Colonic mucosa (tissue), 4 donors: ENCODE measurements at regions not wholly inside any gene's neighbourhood (a gene's known extent, or its start where the extent isn't known, plus 50 kb on each side); places are given as distances from the start of the nearest gene placed in this dataset.

Source experiments
- DNase-seq: peaks from one replicate; pipeline ENCODE4 v3.0.0-alpha.2; 2020
- H3K27ac ChIP-seq: fragments of 200-600 bp; one replicate; pipeline ENCODE4 v1.8.0; 2021
- H3K27me3 ChIP-seq: fragments of 200-600 bp; one replicate; pipeline ENCODE4 v1.8.0; 2021
- H3K36me3 ChIP-seq: fragments of 200-600 bp; one replicate; pipeline ENCODE4 v1.8.0; 2021
- H3K4me1 ChIP-seq: fragments of 200-600 bp; one replicate; pipeline ENCODE4 v1.8.0; 2021; ENCODE audit warnings: mild to moderate bottlenecking
- H3K4me3 ChIP-seq: fragments of 200-600 bp; one replicate; pipeline ENCODE4 v1.8.0; 2021
- H3K9ac ChIP-seq, 2 donors: one replicate each; pipeline ENCODE4 v1.7.0; 2013; ENCODE audit warnings: control low read depth in 2 of 2, low read depth in 2 of 2, low read length in 2 of 2
- H3K9me3 ChIP-seq: fragments of 200-600 bp; one replicate; pipeline ENCODE4 v1.8.0; 2021
- intact Hi-C: fragments of 100-400 bp; cut with DNase I; formaldehyde crosslinking; loops from one replicate; pipeline ENCODE4 v1.14.1; 2022
- TF ChIP-seq, protein P1 (sequence below): fragments of 200-600 bp; IDR thresholded peaks from one replicate; pipeline ENCODE4 v1.8.0; 2022; ENCODE audit warnings: antibody characterized with exemption, mild to moderate bottlenecking
- donor health status: healthy.
- donor health status: DM: no; HTN: no; CAD: no.
- donor health status: DM: no; HTN: no; CAD: no.

- Histone ChIP-seq H3K4me3 (no peak overlapping the region), H3K9me3 (no peaks in the 10 kb centered on the region), H3K36me3 (no peaks in the 10 kb centered on the region), H3K27ac (no peak overlapping the region), H3K27me3 (no peaks in the 10 kb centered on the region), H3K4me1 (no peaks in the 10 kb centered on the region), H3K9ac (no peak overlapping the region)
- DNase-seq: no peak
- intact Hi-C loops: no loop called here
- TF ChIP-seq, protein P1, sequence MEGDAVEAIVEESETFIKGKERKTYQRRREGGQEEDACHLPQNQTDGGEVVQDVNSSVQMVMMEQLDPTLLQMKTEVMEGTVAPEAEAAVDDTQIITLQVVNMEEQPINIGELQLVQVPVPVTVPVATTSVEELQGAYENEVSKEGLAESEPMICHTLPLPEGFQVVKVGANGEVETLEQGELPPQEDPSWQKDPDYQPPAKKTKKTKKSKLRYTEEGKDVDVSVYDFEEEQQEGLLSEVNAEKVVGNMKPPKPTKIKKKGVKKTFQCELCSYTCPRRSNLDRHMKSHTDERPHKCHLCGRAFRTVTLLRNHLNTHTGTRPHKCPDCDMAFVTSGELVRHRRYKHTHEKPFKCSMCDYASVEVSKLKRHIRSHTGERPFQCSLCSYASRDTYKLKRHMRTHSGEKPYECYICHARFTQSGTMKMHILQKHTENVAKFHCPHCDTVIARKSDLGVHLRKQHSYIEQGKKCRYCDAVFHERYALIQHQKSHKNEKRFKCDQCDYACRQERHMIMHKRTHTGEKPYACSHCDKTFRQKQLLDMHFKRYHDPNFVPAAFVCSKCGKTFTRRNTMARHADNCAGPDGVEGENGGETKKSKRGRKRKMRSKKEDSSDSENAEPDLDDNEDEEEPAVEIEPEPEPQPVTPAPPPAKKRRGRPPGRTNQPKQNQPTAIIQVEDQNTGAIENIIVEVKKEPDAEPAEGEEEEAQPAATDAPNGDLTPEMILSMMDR: no peak
These were observed 933.2 kb downstream of the GATA3 start for GRCh38 chr10:8987712-8988111.

- Histone ChIP-seq H3K4me1 (no peaks in the 10 kb centered on the region), H3K36me3 (no peaks in the 10 kb centered on the region), H3K9ac (no peak overlapping the region), H3K27ac (no peak overlapping the region), H3K9me3 (no peaks in the 10 kb centered on the region), H3K27me3 (no peaks in the 10 kb centered on the region), H3K4me3 (no peak overlapping the region)
- TF ChIP-seq, protein P1: no peak
- DNase-seq: no peak
- intact Hi-C loops: no loop called here
These were observed 935.9 kb downstream of the GATA3 start for GRCh38 chr10:8990280-8990987.

DNA sequence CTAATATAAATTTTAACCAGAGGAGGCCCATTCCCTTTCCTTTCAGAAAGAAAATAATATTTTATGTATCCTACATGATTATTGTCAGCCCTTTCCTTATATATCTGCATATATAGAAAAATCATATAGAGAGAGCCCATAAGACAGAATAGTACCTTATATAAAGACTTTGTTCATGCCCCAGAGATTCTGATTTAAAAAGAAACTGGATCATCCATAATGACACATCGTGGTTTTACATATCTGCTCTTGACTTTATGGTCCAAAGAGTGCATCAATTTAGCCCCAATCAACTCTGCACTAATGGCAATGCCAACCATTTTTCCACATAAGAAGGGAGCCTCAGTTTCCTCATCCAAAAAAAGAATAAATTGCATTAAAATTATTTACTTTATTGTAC is 937.5 kb downstream of the GATA3 start:
- Histone ChIP-seq H3K9ac (no peak overlapping the region), H3K9me3 (no peaks in the 10 kb centered on the region), H3K27ac (no peak overlapping the region), H3K36me3 (no peaks in the 10 kb centered on the region), H3K4me1 (no peaks in the 10 kb centered on the region), H3K4me3 (no peak overlapping the region), H3K27me3 (no peaks in the 10 kb centered on the region)
- intact Hi-C loops: no loop called here
- TF ChIP-seq, protein P1: no peak
- no peak for DNase-seq

DNA sequence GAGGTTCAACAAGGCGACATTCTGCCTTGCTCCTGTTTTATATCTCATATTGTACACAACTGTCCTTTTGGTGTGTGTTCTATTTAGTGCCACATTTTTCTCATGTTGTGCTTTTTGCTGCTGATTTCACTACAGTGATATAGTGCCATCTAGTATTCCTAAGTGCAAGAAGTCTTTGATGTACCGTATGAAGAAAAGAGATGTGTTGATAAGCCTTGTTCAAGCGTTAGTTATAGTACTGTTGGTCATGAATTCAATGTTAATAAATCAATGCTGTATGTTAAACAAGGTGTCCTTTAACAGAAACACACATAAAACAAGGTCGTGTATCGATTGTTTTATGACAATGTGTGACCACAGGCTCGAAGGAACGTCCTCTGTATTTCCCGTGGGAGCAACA is 939.4 kb downstream of the GATA3 start:
- no peaks in the 10 kb centered on the region for H3K9me3 ChIP-seq
- H3K4me1 ChIP-seq: no peaks in the 10 kb centered on the region
- H3K27me3 ChIP-seq: no peaks in the 10 kb centered on the region
- no peak overlapping the region for H3K4me3 ChIP-seq
- no peaks in the 10 kb centered on the region for H3K36me3 ChIP-seq
- H3K9ac ChIP-seq: no peak overlapping the region
- DNase-seq: no peak
- TF ChIP-seq, protein P1: no peak
- no peak overlapping the region for H3K27ac ChIP-seq
- intact Hi-C loops: no loop called here

GRCh38 chr10:8998751-8999150 is 944.3 kb downstream of the GATA3 start:
- H3K36me3 ChIP-seq: no peaks in the 10 kb centered on the region
- H3K9ac ChIP-seq: no peak overlapping the region
- H3K27ac ChIP-seq: no peak overlapping the region
- no peaks in the 10 kb centered on the region for H3K27me3 ChIP-seq
- H3K4me1 ChIP-seq: no peaks in the 10 kb centered on the region
- no peak overlapping the region for H3K4me3 ChIP-seq
- intact Hi-C loops: no loop called here
- no peaks in the 10 kb centered on the region for H3K9me3 ChIP-seq
- TF ChIP-seq, protein P1: no peak
- DNase-seq: no peak
